ENCODE measurements at regions not wholly inside any gene's neighbourhood (a gene's known extent, or its start where the extent isn't known, plus 50 kb on each side); places are given as distances from the start of the nearest gene placed in this dataset.

- Histone ChIP-seq H3K27me3 (no peaks in the 10 kb centered on the region), H3K9me3 (ENCODE audit: low read depth) (no peaks in the 10 kb centered on the region), H3K36me3 (no peaks in the 10 kb centered on the region), H3K27ac (no peak overlapping the region), H3K4me1 (ENCODE audit: low read depth) (peaks cover 3% of the 10 kb centered on the region), H3K4me3 (no peak overlapping the region)
- DNase-seq (ENCODE audit: low read depth in 1 of 2, low spot score in 1 of 2), result no peak
- no peak for TF ChIP-seq CTCF (IDR thresholded peaks at IDR 0.05; ENCODE audit: low read depth, low read length)
These were observed 386.0 kb upstream of the KLF4 start for GRCh38 chr9:107875571-107875980.

GRCh38 chr9:107874591-107875369 lies 385.2 kb upstream of the KLF4 start:
- no peak for TF ChIP-seq CTCF (IDR thresholded peaks at IDR 0.05; ENCODE audit: low read depth, low read length)
- no peak for DNase-seq (ENCODE audit: low read depth in 1 of 2, low spot score in 1 of 2)
- H3K36me3 ChIP-seq, result no peaks in the 10 kb centered on the region

GRCh38 chr9:107874137-107874536 lies 384.6 kb upstream of the KLF4 start:
- Histone ChIP-seq H3K27ac (no peak overlapping the region), H3K4me1 (ENCODE audit: low read depth) (peaks cover 3% of the 10 kb centered on the region), H3K36me3 (no peaks in the 10 kb centered on the region), H3K9me3 (ENCODE audit: low read depth) (no peaks in the 10 kb centered on the region), H3K27me3 (no peaks in the 10 kb centered on the region), H3K4me3 (no peak overlapping the region)
- TF ChIP-seq CTCF (IDR thresholded peaks at IDR 0.05; ENCODE audit: low read depth, low read length), result no peak
- no peak for DNase-seq (ENCODE audit: low read depth in 1 of 2, low spot score in 1 of 2)

More at GRCh38 chr9:107874591-107875369, 385.2 kb upstream of the KLF4 start:
- no peaks in the 10 kb centered on the region for H3K9me3 ChIP-seq (ENCODE audit: low read depth)
- peaks cover 3% of the 10 kb centered on the region for H3K4me1 ChIP-seq (ENCODE audit: low read depth)
- no peaks in the 10 kb centered on the region for H3K27me3 ChIP-seq
- H3K4me3 ChIP-seq, result no peak overlapping the region
- no peak overlapping the region for H3K27ac ChIP-seq

- no peak for DNase-seq (ENCODE audit: low read depth in 1 of 2, low spot score in 1 of 2)
- Histone ChIP-seq H3K36me3 (no peaks in the 10 kb centered on the region), H3K4me3 (no peak overlapping the region), H3K27ac (no peak overlapping the region), H3K9me3 (ENCODE audit: low read depth) (no peaks in the 10 kb centered on the region), H3K4me1 (ENCODE audit: low read depth) (peaks cover 3% of the 10 kb centered on the region), H3K27me3 (no peaks in the 10 kb centered on the region)
- no peak for TF ChIP-seq CTCF (IDR thresholded peaks at IDR 0.05; ENCODE audit: low read depth, low read length)
These were observed 383.1 kb upstream of the KLF4 start for GRCh38 chr9:107872457-107873192.

GRCh38 chr9:107870927-107871680 lies 381.5 kb upstream of the KLF4 start:
- no peak for TF ChIP-seq CTCF (IDR thresholded peaks at IDR 0.05; ENCODE audit: low read depth, low read length)
- no peaks in the 10 kb centered on the region for H3K9me3 ChIP-seq (ENCODE audit: low read depth)
- no peaks in the 10 kb centered on the region for H3K36me3 ChIP-seq
- no peak overlapping the region for H3K4me3 ChIP-seq
- H3K27me3 ChIP-seq, result no peaks in the 10 kb centered on the region
- H3K27ac ChIP-seq, result no peak overlapping the region
- DNase-seq (ENCODE audit: low read depth in 1 of 2, low spot score in 1 of 2), result no peak
- H3K4me1 ChIP-seq (ENCODE audit: low read depth), result peaks cover 3% of the 10 kb centered on the region
